Thoracic aorta (tissue), 2 donors: ENCODE measurements at regions not wholly inside any gene's neighbourhood (a gene's known extent, or its start where the extent isn't known, plus 50 kb on each side); places are given as distances from the start of the nearest gene placed in this dataset.

ENCODE experiments used
- ATAC-seq: fragments of 150-250 bp; one replicate; pipeline ENCODE4 v1.8.0; 2017; ENCODE audit warnings: low read depth; ENCODE audit not compliant: insufficient number of reproducible peaks, low FRiP score
- DNase-seq: peaks from one replicate; pipeline ENCODE4 v3.0.0-alpha.2; 2020; ENCODE audit warnings: low spot score
- H3K27ac ChIP-seq, 2 donors: fragments of 200-600 bp; sonication (generic); 1 replicate in 1 of 2; 2 replicates in 1 of 2; pipeline ENCODE4 v1.5.1; 2016; ENCODE audit warnings: mild to moderate bottlenecking in 2 of 2, moderate library complexity in 2 of 2
- H3K27me3 ChIP-seq: fragments of 200-600 bp; sonication (generic); replicated peaks from 2 replicates; pipeline ENCODE4 v1.6.0; 2016; ENCODE audit warnings: mild to moderate bottlenecking; ENCODE audit not compliant: insufficient read depth
- H3K36me3 ChIP-seq: fragments of 200-600 bp; sonication (generic); one replicate; pipeline ENCODE4 v1.5.1; 2016
- H3K4me1 ChIP-seq, 2 donors: fragments of 200-600 bp; sonication (generic); 1 replicate in 1 of 2; 2 replicates in 1 of 2; pipeline versions ENCODE4 v1.5.1 to v1.6.0; 2016; ENCODE audit warnings: low read depth in 2 of 2, mild to moderate bottlenecking in 1 of 2; ENCODE audit not compliant: control insufficient read depth in 1 of 2
- H3K4me3 ChIP-seq: fragments of 200-600 bp; sonication (generic); 2 replicates; pipeline ENCODE4 v1.5.1; 2016; ENCODE audit warnings: mild to moderate bottlenecking
- H3K9me3 ChIP-seq: fragments of 200-600 bp; sonication (generic); 2 replicates; pipeline ENCODE4 v1.5.1; 2016
- TF ChIP-seq, protein P1 (sequence below): fragments of 200-600 bp; sonication (generic); IDR thresholded peaks from one replicate; pipeline ENCODE4 v1.5.1; 2019; ENCODE audit warnings: antibody characterized with exemption

DNA sequence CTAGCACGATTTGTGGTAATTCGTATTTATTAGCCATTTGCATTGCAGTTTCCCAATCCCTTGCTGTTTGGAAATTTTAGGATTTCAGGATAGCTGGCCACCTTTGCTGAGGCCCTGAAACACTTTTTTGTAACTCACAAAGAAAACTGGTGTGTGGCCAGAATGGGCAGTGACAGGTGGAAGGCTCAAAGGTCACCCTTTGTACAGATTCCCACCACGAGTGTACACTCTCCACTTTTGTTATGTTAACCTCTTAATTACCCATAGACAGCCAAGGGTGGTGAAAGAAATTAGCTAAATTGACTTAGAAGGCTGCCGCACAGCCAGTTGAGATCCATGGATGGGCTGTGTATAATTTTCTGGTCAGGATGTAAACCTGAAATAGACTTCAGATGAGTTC lies 109.7 kb upstream of the ARX start:
- no peaks in the 10 kb centered on the region for H3K36me3 ChIP-seq
- TF ChIP-seq, protein P1, sequence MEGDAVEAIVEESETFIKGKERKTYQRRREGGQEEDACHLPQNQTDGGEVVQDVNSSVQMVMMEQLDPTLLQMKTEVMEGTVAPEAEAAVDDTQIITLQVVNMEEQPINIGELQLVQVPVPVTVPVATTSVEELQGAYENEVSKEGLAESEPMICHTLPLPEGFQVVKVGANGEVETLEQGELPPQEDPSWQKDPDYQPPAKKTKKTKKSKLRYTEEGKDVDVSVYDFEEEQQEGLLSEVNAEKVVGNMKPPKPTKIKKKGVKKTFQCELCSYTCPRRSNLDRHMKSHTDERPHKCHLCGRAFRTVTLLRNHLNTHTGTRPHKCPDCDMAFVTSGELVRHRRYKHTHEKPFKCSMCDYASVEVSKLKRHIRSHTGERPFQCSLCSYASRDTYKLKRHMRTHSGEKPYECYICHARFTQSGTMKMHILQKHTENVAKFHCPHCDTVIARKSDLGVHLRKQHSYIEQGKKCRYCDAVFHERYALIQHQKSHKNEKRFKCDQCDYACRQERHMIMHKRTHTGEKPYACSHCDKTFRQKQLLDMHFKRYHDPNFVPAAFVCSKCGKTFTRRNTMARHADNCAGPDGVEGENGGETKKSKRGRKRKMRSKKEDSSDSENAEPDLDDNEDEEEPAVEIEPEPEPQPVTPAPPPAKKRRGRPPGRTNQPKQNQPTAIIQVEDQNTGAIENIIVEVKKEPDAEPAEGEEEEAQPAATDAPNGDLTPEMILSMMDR, result no peak
- DNase-seq (no peak), ATAC-seq (no peak)
- no peaks in the 10 kb centered on the region for H3K4me1 ChIP-seq
- H3K27me3 ChIP-seq, result no peaks in the 10 kb centered on the region
- H3K27ac ChIP-seq, result no peak overlapping the region
- no peaks in the 10 kb centered on the region for H3K9me3 ChIP-seq
- H3K4me3 ChIP-seq, result no peak overlapping the region

DNA sequence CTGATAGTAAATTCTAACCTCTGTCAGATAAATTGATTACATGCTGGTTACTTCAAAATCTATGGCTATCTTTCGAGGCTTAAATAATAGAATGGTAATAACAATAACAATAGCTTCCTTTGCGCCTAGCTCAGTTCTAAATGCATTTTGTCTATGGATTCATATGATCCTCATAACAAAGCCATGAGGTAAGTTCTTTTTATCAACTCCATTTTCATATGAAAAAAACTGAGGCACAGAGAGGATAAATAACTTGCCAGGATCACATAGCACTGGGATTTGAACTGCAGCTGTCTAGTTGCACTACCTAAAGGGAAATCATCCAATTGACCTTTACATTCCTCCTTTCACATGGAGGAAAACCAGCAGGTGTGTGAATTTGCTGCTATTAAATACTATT lies 108.6 kb upstream of the ARX start:
- H3K36me3 ChIP-seq, result no peaks in the 10 kb centered on the region
- TF ChIP-seq, protein P1, result no peak
- H3K9me3 ChIP-seq, result no peaks in the 10 kb centered on the region
- H3K27ac ChIP-seq, result no peak overlapping the region
- H3K27me3 ChIP-seq, result no peaks in the 10 kb centered on the region
- no peaks in the 10 kb centered on the region for H3K4me1 ChIP-seq
- ATAC-seq (no peak), DNase-seq (no peak)
- H3K4me3 ChIP-seq, result no peak overlapping the region

DNA sequence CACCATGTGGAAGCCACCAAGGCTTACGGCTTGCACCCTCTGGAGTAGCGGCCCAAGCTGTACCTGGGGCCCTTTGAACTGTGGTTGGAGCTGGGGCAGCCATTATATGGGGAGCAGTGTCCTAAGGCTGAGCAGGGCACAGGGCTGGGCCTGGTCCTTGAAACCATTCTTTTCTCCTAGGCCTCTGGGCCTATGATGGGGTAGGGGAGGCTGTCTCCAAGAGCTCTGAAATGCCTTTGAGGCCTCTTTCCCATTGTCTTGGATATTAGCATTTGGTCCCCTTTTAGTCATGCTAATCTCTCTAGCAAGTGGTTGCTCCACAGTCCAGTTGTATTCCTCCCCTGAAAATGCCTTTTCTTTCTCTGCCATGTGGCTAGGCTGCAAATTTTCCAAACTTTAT lies 96.4 kb upstream of the ARX start:
- no peaks in the 10 kb centered on the region for H3K4me1 ChIP-seq
- ATAC-seq, result no peak

GRCh38 chrX:25108481-25108880 lies 92.7 kb upstream of the ARX start:
- DNase-seq (no peak), ATAC-seq (no peak)
- Histone ChIP-seq H3K27ac (no peak overlapping the region), H3K27me3 (no peaks in the 10 kb centered on the region), H3K9me3 (no peaks in the 10 kb centered on the region), H3K36me3 (no peaks in the 10 kb centered on the region), H3K4me1 (no peaks in the 10 kb centered on the region), H3K4me3 (no peak overlapping the region)
- TF ChIP-seq, protein P1, result no peak

More for the DNA sequence above, 96.4 kb upstream of the ARX start:
- no peak for DNase-seq
- Histone ChIP-seq H3K27ac (no peak overlapping the region), H3K27me3 (no peaks in the 10 kb centered on the region), H3K4me3 (no peak overlapping the region), H3K9me3 (no peaks in the 10 kb centered on the region), H3K36me3 (no peaks in the 10 kb centered on the region)
- TF ChIP-seq, protein P1, result no peak

- H3K4me1 ChIP-seq, result no peaks in the 10 kb centered on the region
- DNase-seq (no peak), ATAC-seq (no peak)
- H3K9me3 ChIP-seq, result no peaks in the 10 kb centered on the region
- TF ChIP-seq, protein P1, result no peak
- H3K27ac ChIP-seq, result no peak overlapping the region
- H3K4me3 ChIP-seq, result no peak overlapping the region
- no peaks in the 10 kb centered on the region for H3K27me3 ChIP-seq
- no peaks in the 10 kb centered on the region for H3K36me3 ChIP-seq
Observed at GRCh38 chrX:25105221-25105620, 89.5 kb upstream of the ARX start.
